ENCODE measurements at regions not wholly inside any gene's neighbourhood (a gene's known extent, or its start where the extent isn't known, plus 50 kb on each side); places are given as distances from the start of the nearest gene placed in this dataset.
"Not testable (repeated sequence)": the region's sequence is repeated elsewhere in the genome, so short reads cannot be mapped to it uniquely, and the experiment has no call there.

GRCh38 chr2:129014432-129014831 lies 695.8 kb upstream of the HS6ST1 start:
- no peak for DNase-seq (ENCODE audit: low spot score)

GRCh38 chr2:129015397-129016285 lies 697.0 kb upstream of the HS6ST1 start:
- DNase-seq (ENCODE audit: low spot score), result no peak

GRCh38 chr2:129016972-129017371 lies 698.3 kb upstream of the HS6ST1 start:
- no peak for DNase-seq (ENCODE audit: low spot score)

GRCh38 chr2:129024796-129025195 lies 706.1 kb upstream of the HS6ST1 start:
- DNase-seq (ENCODE audit: low spot score), result no peak

GRCh38 chr2:129035992-129036391 lies 717.3 kb upstream of the HS6ST1 start:
- no peak for DNase-seq (ENCODE audit: low spot score)

- not testable (repeated sequence) for DNase-seq (ENCODE audit: low spot score)
Observed at GRCh38 chr2:129043677-129044076, 725.0 kb upstream of the HS6ST1 start.

- DNase-seq (ENCODE audit: low spot score), result not testable (repeated sequence)
Observed at GRCh38 chr2:129046475-129046874, 727.8 kb upstream of the HS6ST1 start.

GRCh38 chr2:129050101-129050500 lies 731.4 kb upstream of the HS6ST1 start:
- no peak for DNase-seq (ENCODE audit: low spot score)

- no peak for DNase-seq (ENCODE audit: low spot score)
Observed at GRCh38 chr2:129055242-129055641, 736.6 kb upstream of the HS6ST1 start.

GRCh38 chr2:129055824-129056223 lies 737.2 kb upstream of the HS6ST1 start:
- DNase-seq (ENCODE audit: low spot score), result no peak

- no peak for DNase-seq (ENCODE audit: low spot score)
Observed at GRCh38 chr2:129056309-129056958, 737.8 kb upstream of the HS6ST1 start.

- DNase-seq (ENCODE audit: low spot score), result no peak
Observed at GRCh38 chr2:129056959-129057317, 738.3 kb upstream of the HS6ST1 start.

- no peak for DNase-seq (ENCODE audit: low spot score)
Observed at GRCh38 chr2:129058981-129059380, 740.3 kb upstream of the HS6ST1 start.

- no peak for DNase-seq (ENCODE audit: low spot score)
Observed at GRCh38 chr2:129059476-129059875, 740.8 kb upstream of the HS6ST1 start.

- DNase-seq (ENCODE audit: low spot score), result no peak
Observed at GRCh38 chr2:129061069-129061768, 742.6 kb upstream of the HS6ST1 start.

- DNase-seq (ENCODE audit: low spot score), result no peak
Observed at GRCh38 chr2:129061769-129062121, 743.1 kb upstream of the HS6ST1 start.

- DNase-seq (ENCODE audit: low spot score), result no peak
Observed at GRCh38 chr2:129062146-129062912, 743.7 kb upstream of the HS6ST1 start.

GRCh38 chr2:129067070-129067469 lies 748.4 kb upstream of the HS6ST1 start:
- no peak for DNase-seq (ENCODE audit: low spot score)

- DNase-seq (ENCODE audit: low spot score), result no peak
Observed at GRCh38 chr2:129067953-129068352, 749.3 kb upstream of the HS6ST1 start.

- DNase-seq (ENCODE audit: low spot score), result no peak
Observed at GRCh38 chr2:129068543-129068942, 749.9 kb upstream of the HS6ST1 start.

GRCh38 chr2:129069875-129070594 lies 751.4 kb upstream of the HS6ST1 start:
- DNase-seq (ENCODE audit: low spot score), result no peak

GRCh38 chr2:129070663-129071062 lies 752.0 kb upstream of the HS6ST1 start:
- no peak for DNase-seq (ENCODE audit: low spot score)
